ENCODE measurements at regions not wholly inside any gene's neighbourhood (a gene's known extent, or its start where the extent isn't known, plus 50 kb on each side); places are given as distances from the start of the nearest gene placed in this dataset.

- TF ChIP-seq POLR2AphosphoS5 (IDR thresholded peaks at IDR 0.05; ENCODE audit: low read depth, low read length), result no peak
- TF ChIP-seq POLR2A (IDR thresholded peaks at IDR 0.05; ENCODE audit: low read depth, low read length), result no peak
- TF ChIP-seq TAF1 (IDR thresholded peaks at IDR 0.05; ENCODE audit: low read depth, low read length), result no peak
- TF ChIP-seq POU2F2 (IDR thresholded peaks at IDR 0.05; ENCODE audit: low read depth, low read length), result no peak
- no peak for TF ChIP-seq PAX5 (IDR thresholded peaks at IDR 0.05; ENCODE audit: insufficient read depth, low read length, severe bottlenecking)
Observed at GRCh38 chr10:44566786-44567185, 181.9 kb upstream of the CXCL12 start.

Data from GM12891 (cell line).